Neural crest cell (in vitro differentiated cells): ENCODE measurements at regions not wholly inside any gene's neighbourhood (a gene's known extent, or its start where the extent isn't known, plus 50 kb on each side); places are given as distances from the start of the nearest gene placed in this dataset.

ENCODE experiments used
- DNase-seq: peaks from one replicate; pipeline ENCODE4 v3.0.0; 2021; ENCODE audit warnings: low read depth, mixed read lengths, low spot score
- H3K27ac Mint-ChIP-seq: one replicate; pipeline ENCODE4 v1.8.0; 2021; ENCODE audit warnings: mild to moderate bottlenecking, mixed read lengths; ENCODE audit not compliant: unreplicated experiment
- H3K27me3 Mint-ChIP-seq: 2 replicates; pipeline ENCODE4 v1.8.0; 2021; ENCODE audit warnings: low read depth, mild to moderate bottlenecking, mixed read lengths
- H3K36me3 Mint-ChIP-seq: 2 replicates; pipeline ENCODE4 v1.8.0; 2021; ENCODE audit warnings: low read depth, mild to moderate bottlenecking, mixed read lengths
- H3K4me1 Mint-ChIP-seq: 2 replicates; pipeline ENCODE4 v1.8.0; 2021; ENCODE audit warnings: mixed read lengths
- H3K4me3 Mint-ChIP-seq: one replicate; pipeline ENCODE4 v1.8.0; 2021; ENCODE audit warnings: mild to moderate bottlenecking, mixed read lengths
- H3K9me3 Mint-ChIP-seq: 2 replicates; pipeline ENCODE4 v1.8.0; 2021; ENCODE audit warnings: mixed read lengths
- CTCF ChIP-seq: fragments of 200-600 bp; sonication (generic); conservative IDR thresholded peaks from 2 replicates; pipeline ENCODE4 v1.5.0; 2021; ENCODE audit warnings: antibody characterized with exemption, mild to moderate bottlenecking

- TF ChIP-seq CTCF = no peak
- H3K4me3 Mint-ChIP-seq = no peak overlapping the region
- H3K27ac Mint-ChIP-seq = no peak overlapping the region
- no peaks in the 10 kb centered on the region for H3K27me3 Mint-ChIP-seq
- no peak for DNase-seq
- H3K36me3 Mint-ChIP-seq = no peaks in the 10 kb centered on the region
- H3K4me1 Mint-ChIP-seq = no peaks in the 10 kb centered on the region
- H3K9me3 Mint-ChIP-seq = no peaks in the 10 kb centered on the region
Observed at GRCh38 chr5:72721844-72722243, 94.6 kb upstream of the TNPO1 start.

GRCh38 chr5:72720205-72720604, 96.3 kb upstream of the TNPO1 start:
- no peak for DNase-seq
- Mint-ChIP-seq H3K27me3 (no peaks in the 10 kb centered on the region), H3K9me3 (no peaks in the 10 kb centered on the region), H3K4me3 (no peak overlapping the region), H3K4me1 (no peaks in the 10 kb centered on the region), H3K36me3 (no peaks in the 10 kb centered on the region), H3K27ac (no peak overlapping the region)
- no peak for TF ChIP-seq CTCF

- Mint-ChIP-seq H3K36me3 (no peaks in the 10 kb centered on the region), H3K27me3 (no peaks in the 10 kb centered on the region), H3K4me3 (no peak overlapping the region)
Observed at GRCh38 chr5:72711351-72711750, 105.1 kb upstream of the TNPO1 start.

GRCh38 chr5:72709341-72709740, 107.1 kb upstream of the TNPO1 start:
- H3K4me3 Mint-ChIP-seq = no peak overlapping the region
- no peak overlapping the region for H3K27ac Mint-ChIP-seq
- DNase-seq = no peak
- no peaks in the 10 kb centered on the region for H3K9me3 Mint-ChIP-seq
- no peaks in the 10 kb centered on the region for H3K27me3 Mint-ChIP-seq
- H3K4me1 Mint-ChIP-seq = no peaks in the 10 kb centered on the region
- H3K36me3 Mint-ChIP-seq = no peaks in the 10 kb centered on the region
- TF ChIP-seq CTCF = no peak

More at GRCh38 chr5:72711351-72711750, 105.1 kb upstream of the TNPO1 start:
- Mint-ChIP-seq H3K27ac (no peak overlapping the region), H3K4me1 (no peaks in the 10 kb centered on the region), H3K9me3 (no peaks in the 10 kb centered on the region)
- no peak for TF ChIP-seq CTCF
- DNase-seq = no peak

GRCh38 chr5:72705178-72705577, 111.3 kb upstream of the TNPO1 start:
- no peaks in the 10 kb centered on the region for H3K4me1 Mint-ChIP-seq

More at GRCh38 chr5:72705178-72705577, 111.3 kb upstream of the TNPO1 start:
- DNase-seq = no peak
- no peak overlapping the region for H3K27ac Mint-ChIP-seq
- no peak for TF ChIP-seq CTCF
- H3K4me3 Mint-ChIP-seq = no peak overlapping the region
- no peaks in the 10 kb centered on the region for H3K36me3 Mint-ChIP-seq
- peaks cover 2% of the 10 kb centered on the region for H3K9me3 Mint-ChIP-seq
- no peaks in the 10 kb centered on the region for H3K27me3 Mint-ChIP-seq
